Thyroid gland (tissue), 4 donors: ENCODE measurements at regions not wholly inside any gene's neighbourhood (a gene's known extent, or its start where the extent isn't known, plus 50 kb on each side); places are given as distances from the start of the nearest gene placed in this dataset.

Source experiments
- DNase-seq, 2 donors: peaks; one replicate each; pipeline ENCODE4 v3.0.0-alpha.2; 2019
- H3K27ac ChIP-seq, 3 donors: fragments of 200-600 bp; sonication (generic); 1 replicate in 2 of 3; 2 replicates in 1 of 3; pipeline ENCODE4 v1.5.1; 2016 to 2019; ENCODE audit warnings: mild to moderate bottlenecking in 1 of 3, moderate library complexity in 1 of 3
- H3K27me3 ChIP-seq: fragments of 200-600 bp; sonication (generic); one replicate; pipeline ENCODE4 v1.5.1; 2019
- H3K36me3 ChIP-seq, 2 donors: fragments of 200-600 bp; sonication (generic); one replicate each; pipeline ENCODE4 v1.5.1; 2016 to 2019
- H3K4me1 ChIP-seq, 2 donors: fragments of 200-600 bp; sonication (generic); one replicate each; pipeline ENCODE4 v1.5.1; 2017 to 2019
- H3K4me3 ChIP-seq, 3 donors: fragments of 200-600 bp; sonication (generic); replicated peaks in 1 of 3; 1 replicate in 2 of 3; 2 replicates in 1 of 3; pipeline ENCODE4 v1.5.1; 2016; ENCODE audit warnings: mild to moderate bottlenecking in 1 of 3
- H3K9me3 ChIP-seq: fragments of 200-600 bp; sonication (generic); one replicate; pipeline ENCODE4 v1.5.1; 2017
- CTCF ChIP-seq, 6 experiments: fragments of 200-600 bp in 3 of 6; fragments of 450-650 bp in 3 of 6; sonication (generic) in 3 of 6; IDR thresholded peaks; one replicate each; pipeline ENCODE4 v1.5.1; 2016 to 2019; ENCODE audit warnings: antibody characterized with exemption in 6 of 6, mild to moderate bottlenecking in 2 of 6, inconsistent platforms in 1 of 6, moderate library complexity in 1 of 6
- POLR2A ChIP-seq, 2 donors: fragments of 450-650 bp; IDR thresholded peaks; one replicate each; pipeline ENCODE4 v1.6.1; 2017; ENCODE audit warnings: antibody characterized with exemption in 2 of 2, mild to moderate bottlenecking in 2 of 2, moderate library complexity in 1 of 2
- WGBS, 2 donors: methylation state at CpG; one replicate each; pipeline ENCODE4 v1.1.5; 2017; 5-methylcytosine and 5-hydroxymethylcytosine counted together
- intact Hi-C: fragments of 100-400 bp; cut with DNase I; formaldehyde crosslinking; loops from one replicate; pipeline ENCODE4 v1.15.1; 2023

GRCh38 chr2:107775211-107775610 lies 51.5 kb upstream of the RGPD4 start:
- DNase-seq: no peak
- H3K9me3 ChIP-seq: no peaks in the 10 kb centered on the region
- H3K36me3 ChIP-seq: no peaks in the 10 kb centered on the region
- 72 to 78% methylated on average over 5 of the region's 5 CpGs for WGBS, 2 donors
- no peaks in the 10 kb centered on the region for H3K4me1 ChIP-seq
- TF ChIP-seq POLR2A (IDR thresholded peaks at IDR 0.05) (no peak), CTCF (IDR thresholded peaks at IDR 0.05) (no peak)
- no peaks in the 10 kb centered on the region for H3K27me3 ChIP-seq
- no peak overlapping the region for H3K27ac ChIP-seq
- intact Hi-C loops: no loop called here
- H3K4me3 ChIP-seq: no peak overlapping the region

- DNase-seq: no peak
Measured at GRCh38 chr2:107775791-107776190, 50.9 kb upstream of the RGPD4 start.

DNA sequence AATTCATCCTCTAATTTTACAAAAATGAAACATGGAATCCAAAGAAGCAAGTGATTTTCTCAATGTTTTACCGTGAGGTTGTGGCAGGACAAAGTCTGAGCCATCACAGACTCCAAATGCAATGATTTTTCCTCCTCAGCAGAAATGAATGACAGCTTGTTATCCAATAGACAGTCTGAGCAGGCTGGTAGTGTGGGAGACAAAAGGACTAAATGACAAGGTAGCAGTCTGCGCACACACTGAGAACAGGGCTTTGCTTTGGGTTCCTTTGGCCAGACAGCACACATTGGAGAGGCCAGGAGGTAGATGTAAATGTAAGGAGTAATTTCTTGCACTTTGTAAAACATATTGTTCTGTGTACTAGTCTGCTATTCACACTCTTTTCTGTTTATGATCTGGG lies 50.3 kb upstream of the RGPD4 start:
- H3K36me3 ChIP-seq: no peaks in the 10 kb centered on the region
- H3K9me3 ChIP-seq: no peaks in the 10 kb centered on the region
- WGBS, 2 donors: 81 to 94% methylated on average over 2 of the region's 2 CpGs
- H3K4me3 ChIP-seq: no peak overlapping the region
- no peaks in the 10 kb centered on the region for H3K27me3 ChIP-seq
- no peak overlapping the region for H3K27ac ChIP-seq
- DNase-seq: no peak
- intact Hi-C loops: no loop called here
- TF ChIP-seq POLR2A (IDR thresholded peaks at IDR 0.05): no peak
- no peaks in the 10 kb centered on the region for H3K4me1 ChIP-seq

More at GRCh38 chr2:107775791-107776190, 50.9 kb upstream of the RGPD4 start:
- H3K36me3 ChIP-seq: no peaks in the 10 kb centered on the region
- H3K4me3 ChIP-seq: no peak overlapping the region
- 60 to 67% methylated on average over 1 of the region's 1 CpG for WGBS, 2 donors
- TF ChIP-seq CTCF (IDR thresholded peaks at IDR 0.05): no peak
- TF ChIP-seq POLR2A (IDR thresholded peaks at IDR 0.05): no peak
- no peaks in the 10 kb centered on the region for H3K4me1 ChIP-seq
- H3K27me3 ChIP-seq: no peaks in the 10 kb centered on the region
- intact Hi-C loops: no loop called here
- H3K27ac ChIP-seq: no peak overlapping the region
- no peaks in the 10 kb centered on the region for H3K9me3 ChIP-seq
